ENCODE measurements at regions not wholly inside any gene's neighbourhood (a gene's known extent, or its start where the extent isn't known, plus 50 kb on each side); places are given as distances from the start of the nearest gene placed in this dataset.

DNA sequence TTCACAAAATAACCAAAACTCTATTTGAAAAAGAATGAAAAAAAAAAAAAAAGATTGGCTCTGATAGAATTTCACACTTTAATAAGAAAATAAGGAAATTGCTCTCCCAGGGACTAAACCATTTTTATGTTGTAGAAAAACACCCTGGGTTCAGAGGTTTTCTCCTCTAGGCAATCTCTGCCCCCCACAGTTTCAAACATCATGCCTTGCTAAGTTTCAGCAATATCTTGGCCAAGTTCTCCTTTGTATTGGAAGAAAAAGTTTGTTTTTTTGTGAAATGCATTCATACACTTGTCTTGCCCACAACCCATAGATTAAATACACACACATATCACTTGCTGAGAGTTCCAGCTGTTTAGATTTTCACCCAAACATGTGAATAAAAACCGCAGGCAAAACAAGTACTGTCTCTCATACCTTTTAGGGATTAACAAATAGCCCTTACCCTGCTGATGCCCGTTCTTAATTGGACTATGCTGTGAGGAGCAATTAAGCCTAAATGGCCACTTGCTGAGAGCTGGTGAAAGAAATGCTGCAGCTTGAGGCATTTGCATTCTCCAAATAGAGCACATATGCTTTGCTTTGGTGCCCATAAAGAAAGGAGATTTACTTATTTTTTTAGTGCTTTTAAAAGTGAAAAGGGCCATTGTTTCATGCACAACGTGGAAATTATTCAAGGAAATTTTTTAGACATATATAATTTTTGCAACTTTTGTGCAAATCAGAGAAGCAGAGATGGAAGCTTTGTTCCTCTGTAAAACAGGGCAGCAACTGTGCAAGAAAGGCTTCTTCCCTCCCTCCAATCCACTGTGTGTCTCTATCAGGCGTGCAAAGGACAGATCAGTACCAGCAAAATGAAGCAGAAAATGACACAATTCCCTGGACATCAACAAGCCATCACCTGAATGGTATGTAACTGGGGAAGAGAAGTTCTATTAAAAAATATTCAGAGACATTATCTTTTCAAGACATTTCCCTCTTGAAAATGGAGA is 262.4 kb upstream of the KIF2A start:
- TF ChIP-seq, protein P1, sequence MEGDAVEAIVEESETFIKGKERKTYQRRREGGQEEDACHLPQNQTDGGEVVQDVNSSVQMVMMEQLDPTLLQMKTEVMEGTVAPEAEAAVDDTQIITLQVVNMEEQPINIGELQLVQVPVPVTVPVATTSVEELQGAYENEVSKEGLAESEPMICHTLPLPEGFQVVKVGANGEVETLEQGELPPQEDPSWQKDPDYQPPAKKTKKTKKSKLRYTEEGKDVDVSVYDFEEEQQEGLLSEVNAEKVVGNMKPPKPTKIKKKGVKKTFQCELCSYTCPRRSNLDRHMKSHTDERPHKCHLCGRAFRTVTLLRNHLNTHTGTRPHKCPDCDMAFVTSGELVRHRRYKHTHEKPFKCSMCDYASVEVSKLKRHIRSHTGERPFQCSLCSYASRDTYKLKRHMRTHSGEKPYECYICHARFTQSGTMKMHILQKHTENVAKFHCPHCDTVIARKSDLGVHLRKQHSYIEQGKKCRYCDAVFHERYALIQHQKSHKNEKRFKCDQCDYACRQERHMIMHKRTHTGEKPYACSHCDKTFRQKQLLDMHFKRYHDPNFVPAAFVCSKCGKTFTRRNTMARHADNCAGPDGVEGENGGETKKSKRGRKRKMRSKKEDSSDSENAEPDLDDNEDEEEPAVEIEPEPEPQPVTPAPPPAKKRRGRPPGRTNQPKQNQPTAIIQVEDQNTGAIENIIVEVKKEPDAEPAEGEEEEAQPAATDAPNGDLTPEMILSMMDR (IDR thresholded peaks at IDR 0.05) = no peak
- no peak for TF ChIP-seq POLR2A (IDR thresholded peaks at IDR 0.05)

Data from sigmoid colon (tissue), 3 donors.